Trophoblast cell (in vitro differentiated cells and primary cell): ENCODE measurements at regions not wholly inside any gene's neighbourhood (a gene's known extent, or its start where the extent isn't known, plus 50 kb on each side); places are given as distances from the start of the nearest gene placed in this dataset.
A peak's percentile ranks its signal among the peaks of the same experiment; 100 is the strongest.

Experiments
- DNase-seq, 2 donors: peaks; one replicate each; pipeline ENCODE4 v3.0.0-alpha.2; 2016
- H2AFZ ChIP-seq: 2 replicates; pipeline ENCODE4 v1.6.1; 2013; ENCODE audit warnings: low read length, moderate library complexity, mild to moderate bottlenecking; ENCODE audit not compliant: insufficient read depth, poor library complexity
- H2AK5ac ChIP-seq: 2 replicates; pipeline ENCODE4 v1.6.1; 2013; ENCODE audit warnings: mild to moderate bottlenecking, low read length
- H2BK120ac ChIP-seq: 2 replicates; pipeline ENCODE4 v1.6.1; 2013; ENCODE audit warnings: low read length, mild to moderate bottlenecking, moderate library complexity; ENCODE audit not compliant: insufficient read depth, poor library complexity
- H2BK12ac ChIP-seq: 2 replicates; pipeline ENCODE4 v1.6.1; 2013; ENCODE audit warnings: mild to moderate bottlenecking, low read length, moderate library complexity
- H2BK5ac ChIP-seq: 2 replicates; pipeline ENCODE4 v1.6.1; 2013; ENCODE audit warnings: low read length, low read depth, moderate library complexity, mild to moderate bottlenecking; ENCODE audit not compliant: poor library complexity
- H3K14ac ChIP-seq: 2 replicates; pipeline ENCODE4 v1.6.1; 2013; ENCODE audit warnings: mild to moderate bottlenecking, low read length
- H3K18ac ChIP-seq: 2 replicates; pipeline ENCODE4 v1.6.1; 2013; ENCODE audit warnings: mild to moderate bottlenecking, low read length
- H3K23ac ChIP-seq: 2 replicates; pipeline ENCODE4 v1.6.1; 2013; ENCODE audit warnings: low read length
- H3K27ac ChIP-seq: 2 replicates; pipeline ENCODE4 v1.5.1; 2013; ENCODE audit warnings: low read depth, mild to moderate bottlenecking, inconsistent platforms, low read length, moderate library complexity
- H3K27me3 ChIP-seq: 2 replicates; pipeline ENCODE4 v1.6.1; 2013; ENCODE audit warnings: inconsistent platforms, mild to moderate bottlenecking, low read length, moderate library complexity; ENCODE audit not compliant: insufficient read depth
- H3K36me3 ChIP-seq, 2 experiments: 1 replicate in 1 of 2; 2 replicates in 1 of 2; pipeline ENCODE4 v1.6.1; 2013; ENCODE audit warnings: low read length in 2 of 2, mild to moderate bottlenecking in 2 of 2, moderate library complexity in 1 of 2; ENCODE audit not compliant: insufficient read depth in 2 of 2, control insufficient read depth in 1 of 2
- H3K4ac ChIP-seq: 2 replicates; pipeline ENCODE4 v1.6.1; 2013; ENCODE audit warnings: low read depth, mild to moderate bottlenecking, low read length, moderate library complexity
- H3K4me1 ChIP-seq, 2 experiments: 1 replicate in 1 of 2; 2 replicates in 1 of 2; pipeline ENCODE4 v1.6.1; 2013; ENCODE audit warnings: low read length in 2 of 2, mild to moderate bottlenecking in 2 of 2, moderate library complexity in 1 of 2; ENCODE audit not compliant: insufficient read depth in 2 of 2, control insufficient read depth in 1 of 2
- H3K4me2 ChIP-seq: 2 replicates; pipeline ENCODE4 v1.6.1; 2013; ENCODE audit warnings: inconsistent platforms, mild to moderate bottlenecking, low read length, moderate library complexity
- H3K4me3 ChIP-seq: 2 replicates; pipeline ENCODE4 v1.5.1; 2013; ENCODE audit warnings: mild to moderate bottlenecking, low read depth, low read length, inconsistent platforms
- H3K79me1 ChIP-seq: one replicate; pipeline ENCODE4 v1.6.1; 2013; ENCODE audit warnings: low read length
- H3K79me2 ChIP-seq: 2 replicates; pipeline ENCODE4 v1.6.1; 2013; ENCODE audit warnings: low read length, mild to moderate bottlenecking; ENCODE audit not compliant: control insufficient read depth, insufficient read depth, poor library complexity
- H3K9ac ChIP-seq: 2 replicates; pipeline ENCODE4 v1.6.1; 2013; ENCODE audit warnings: mild to moderate bottlenecking, low read length
- H3K9me3 ChIP-seq: 2 replicates; pipeline ENCODE4 v1.6.1; 2013; ENCODE audit warnings: low read depth, mild to moderate bottlenecking, control low read depth, inconsistent platforms, low read length; ENCODE audit not compliant: insufficient read depth
- H4K12ac ChIP-seq: 2 replicates; pipeline ENCODE4 v1.6.1; 2013; ENCODE audit warnings: low read depth, mild to moderate bottlenecking, low read length, moderate library complexity
- H4K8ac ChIP-seq: 2 replicates; pipeline ENCODE4 v1.6.1; 2013; ENCODE audit warnings: low read depth, mild to moderate bottlenecking, low read length, moderate library complexity
- H4K91ac ChIP-seq: one replicate; pipeline ENCODE4 v1.6.1; 2013; ENCODE audit warnings: low read depth, mild to moderate bottlenecking, low read length, moderate library complexity
- WGBS: extraction: QIAGEN DNeasy Blood & Tissue Kit; methylation state at CpG from one replicate; pipeline ENCODE4 v1.1.7; 2013; ENCODE audit warnings: missing lambda C conversion rate; ENCODE audit not compliant: insufficient read length, insufficient coverage; ENCODE audit errors: extremely low coverage; 5-methylcytosine and 5-hydroxymethylcytosine counted together

DNA sequence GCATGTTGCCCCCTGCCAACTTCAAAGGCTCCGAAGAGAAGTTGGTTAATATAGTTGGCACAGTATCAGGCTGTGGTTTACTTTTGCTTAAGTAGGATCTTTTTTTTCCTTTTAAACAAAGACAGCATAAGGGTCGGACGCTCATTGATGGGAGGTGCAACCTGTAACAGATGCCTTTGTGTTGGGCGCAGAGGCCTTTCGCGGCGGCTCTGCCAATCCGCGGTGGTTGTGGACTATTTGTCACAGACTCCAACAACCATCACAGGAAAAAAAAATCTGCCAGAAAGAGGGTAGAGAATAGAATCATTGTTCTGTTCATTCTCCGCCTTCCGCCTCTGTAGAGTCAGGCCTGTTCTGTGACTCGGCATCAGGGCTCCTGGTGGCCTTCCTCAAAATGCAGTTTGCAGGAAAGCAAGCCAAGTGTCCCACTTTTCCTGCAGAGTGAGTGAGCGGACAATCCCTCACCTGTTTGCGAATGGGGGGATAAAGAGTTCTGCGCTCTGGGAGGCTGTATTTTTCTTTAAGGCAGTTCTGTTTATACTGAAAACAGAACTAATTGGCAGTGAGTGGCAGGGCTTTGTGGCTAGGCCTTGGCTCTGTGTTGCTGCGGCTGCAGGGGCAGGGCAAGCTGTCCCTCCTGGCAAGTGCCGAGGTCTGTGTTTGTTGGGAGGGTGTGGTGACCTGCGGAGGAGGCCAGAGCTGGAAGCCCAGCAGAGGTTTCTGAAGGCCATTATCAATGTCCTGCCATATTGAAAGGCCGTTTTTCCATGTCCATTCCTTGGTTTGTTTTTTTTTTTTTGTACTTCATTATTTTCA, 83.0 kb upstream of the PIWIL1 start:
- no peaks in the 10 kb centered on the region for H3K36me3 ChIP-seq
- no peak overlapping the region for H3K9ac ChIP-seq
- H3K4me1 ChIP-seq, result no peaks in the 10 kb centered on the region
- no peak overlapping the region for H2BK12ac ChIP-seq
- no peak overlapping the region for H3K4ac ChIP-seq
- H4K91ac ChIP-seq, result no peak overlapping the region
- no peak overlapping the region for H3K4me3 ChIP-seq
- H4K8ac ChIP-seq, result no peak overlapping the region
- DNase-seq, result no peak
- H2BK5ac ChIP-seq, result no peak overlapping the region
- no peak overlapping the region for H3K27ac ChIP-seq
- H3K23ac ChIP-seq, result no peak overlapping the region
- no peak overlapping the region for H3K4me2 ChIP-seq
- no CpG with 5 or more reads among the region's 19 CpGs for WGBS
- no peaks in the 10 kb centered on the region for H3K79me1 ChIP-seq
- no peak overlapping the region for H3K14ac ChIP-seq
- H3K18ac ChIP-seq, result no peak overlapping the region
- no peak overlapping the region for H2AK5ac ChIP-seq
- no peaks in the 10 kb centered on the region for H3K79me2 ChIP-seq
- H4K12ac ChIP-seq, result no peak overlapping the region
- H2BK120ac ChIP-seq, result no peak overlapping the region
- peaks cover 2% of the 10 kb centered on the region for H3K9me3 ChIP-seq
- H3K27me3 ChIP-seq, result no peaks in the 10 kb centered on the region
- no peak overlapping the region for H2AFZ ChIP-seq

DNA sequence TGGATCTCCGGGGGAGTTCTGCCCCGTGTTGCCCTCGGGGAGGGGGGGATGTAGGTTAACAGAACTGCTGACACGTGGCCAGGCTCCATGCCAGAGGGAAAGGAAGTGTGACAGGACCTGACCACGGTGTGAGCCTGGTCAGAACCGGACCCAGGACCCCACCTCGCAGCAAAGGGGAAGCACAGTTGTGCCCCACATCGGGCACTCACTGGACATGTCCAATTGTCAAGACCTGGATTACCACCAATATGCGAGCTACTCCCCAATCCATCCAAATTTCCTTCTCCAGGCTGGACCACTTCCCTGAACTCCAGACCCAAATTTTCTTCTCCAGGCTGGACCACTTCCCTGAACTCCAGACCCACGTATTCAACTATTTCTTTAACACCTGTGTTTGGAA, 78.8 kb upstream of the PIWIL1 start:
- H3K4me3 ChIP-seq, result no peak overlapping the region
- no peak overlapping the region for H2BK5ac ChIP-seq
- H3K4me2 ChIP-seq, result no peak overlapping the region
- no peak overlapping the region for H2BK120ac ChIP-seq
- no peak overlapping the region for H3K27ac ChIP-seq
- no peaks in the 10 kb centered on the region for H3K79me1 ChIP-seq
- no peaks in the 10 kb centered on the region for H3K36me3 ChIP-seq
- no peak overlapping the region for H4K12ac ChIP-seq
- H3K14ac ChIP-seq, result no peak overlapping the region
- no peak for DNase-seq
- peak overlapping the region; percentile 27 for H3K9ac ChIP-seq
- no peak overlapping the region for H3K23ac ChIP-seq
- no peaks in the 10 kb centered on the region for H3K4me1 ChIP-seq
- no peaks in the 10 kb centered on the region for H3K79me2 ChIP-seq
- no peaks in the 10 kb centered on the region for H3K27me3 ChIP-seq
- H2BK12ac ChIP-seq, result no peak overlapping the region
- H3K9me3 ChIP-seq, result peaks cover 2% of the 10 kb centered on the region
- no peak overlapping the region for H4K8ac ChIP-seq
- H3K18ac ChIP-seq, result no peak overlapping the region
- H2AK5ac ChIP-seq, result no peak overlapping the region
- H3K4ac ChIP-seq, result no peak overlapping the region
- no peak overlapping the region for H4K91ac ChIP-seq
- WGBS, result no CpG with 5 or more reads among the region's 10 CpGs
- no peak overlapping the region for H2AFZ ChIP-seq

DNA sequence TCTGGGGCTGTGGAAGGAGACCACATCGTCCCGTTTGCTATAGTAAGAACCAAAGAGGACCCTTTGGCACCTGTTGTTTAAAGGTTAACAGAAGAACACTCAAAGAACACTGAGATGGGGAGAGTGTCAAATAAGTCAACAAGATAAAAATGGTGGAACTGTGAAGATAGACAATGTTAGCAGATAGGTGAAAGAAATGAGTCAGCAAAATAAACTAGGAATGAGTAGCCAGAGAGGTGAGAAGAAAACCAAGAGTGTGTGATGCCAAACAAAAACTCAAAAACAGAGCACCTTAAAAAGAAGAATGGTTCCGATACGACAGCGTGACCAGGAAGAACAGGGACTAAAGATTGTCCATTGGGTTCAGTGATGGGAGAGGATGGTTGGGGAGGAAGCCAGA, 74.7 kb upstream of the PIWIL1 start:
- no peak overlapping the region for H3K14ac ChIP-seq

DNA sequence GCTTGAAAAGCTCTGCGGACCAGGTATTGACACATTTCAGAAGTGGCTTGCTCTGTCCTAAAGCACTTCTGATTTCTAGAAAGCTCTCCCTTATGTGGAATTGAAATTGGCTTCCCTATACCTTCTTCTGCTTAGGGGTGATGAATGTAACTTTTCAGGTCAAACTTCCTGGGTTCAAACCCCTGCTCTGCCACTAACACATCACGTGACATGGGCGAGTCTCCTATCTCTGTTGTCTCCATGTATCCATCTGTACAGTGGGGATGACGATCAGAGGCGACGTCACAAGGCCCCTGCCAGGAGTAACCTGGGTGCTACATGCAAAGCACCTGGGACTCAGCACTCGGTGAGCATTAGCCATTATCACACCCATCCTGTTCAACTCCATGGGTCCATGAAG, 73.7 kb upstream of the PIWIL1 start:
- H4K12ac ChIP-seq, result no peak overlapping the region
- no peak overlapping the region for H3K4me2 ChIP-seq
- H3K23ac ChIP-seq, result no peak overlapping the region
- no peaks in the 10 kb centered on the region for H3K4me1 ChIP-seq
- H4K91ac ChIP-seq, result no peak overlapping the region
- no peaks in the 10 kb centered on the region for H3K79me2 ChIP-seq
- no peak overlapping the region for H2BK120ac ChIP-seq
- no peak overlapping the region for H2BK5ac ChIP-seq
- H3K27me3 ChIP-seq, result no peaks in the 10 kb centered on the region
- H3K4me3 ChIP-seq, result no peak overlapping the region
- no peak overlapping the region for H3K14ac ChIP-seq
- WGBS, result no CpG with 5 or more reads among the region's 7 CpGs
- no peak overlapping the region for H4K8ac ChIP-seq
- no peak overlapping the region for H2AFZ ChIP-seq
- H3K4ac ChIP-seq, result no peak overlapping the region
- no peaks in the 10 kb centered on the region for H3K79me1 ChIP-seq
- no peak overlapping the region for H2BK12ac ChIP-seq
- no peak overlapping the region for H2AK5ac ChIP-seq
- H3K27ac ChIP-seq, result no peak overlapping the region
- no peaks in the 10 kb centered on the region for H3K9me3 ChIP-seq
- DNase-seq, result no peak
- H3K36me3 ChIP-seq, result no peaks in the 10 kb centered on the region
- no peak overlapping the region for H3K9ac ChIP-seq
- no peak overlapping the region for H3K18ac ChIP-seq

More for the DNA sequence above, 74.7 kb upstream of the PIWIL1 start:
- H3K4me2 ChIP-seq, result no peak overlapping the region
- no peaks in the 10 kb centered on the region for H3K4me1 ChIP-seq
- H3K9ac ChIP-seq, result no peak overlapping the region
- WGBS, result no CpG with 5 or more reads among the region's 5 CpGs
- no peak overlapping the region for H3K18ac ChIP-seq
- no peaks in the 10 kb centered on the region for H3K79me1 ChIP-seq
- H2AFZ ChIP-seq, result no peak overlapping the region
- no peak overlapping the region for H3K4ac ChIP-seq
- H3K23ac ChIP-seq, result no peak overlapping the region
- no peaks in the 10 kb centered on the region for H3K27me3 ChIP-seq
- DNase-seq, result no peak
- H3K36me3 ChIP-seq, result no peaks in the 10 kb centered on the region
- H3K79me2 ChIP-seq, result no peaks in the 10 kb centered on the region
- no peak overlapping the region for H2AK5ac ChIP-seq
- no peak overlapping the region for H2BK12ac ChIP-seq
- no peak overlapping the region for H4K8ac ChIP-seq
- H2BK5ac ChIP-seq, result no peak overlapping the region
- H3K4me3 ChIP-seq, result no peak overlapping the region
- H2BK120ac ChIP-seq, result no peak overlapping the region
- H3K27ac ChIP-seq, result no peak overlapping the region
- peaks cover 2% of the 10 kb centered on the region for H3K9me3 ChIP-seq
- H4K12ac ChIP-seq, result no peak overlapping the region
- no peak overlapping the region for H4K91ac ChIP-seq
